ENCODE measurements at regions not wholly inside any gene's neighbourhood (a gene's known extent, or its start where the extent isn't known, plus 50 kb on each side); places are given as distances from the start of the nearest gene placed in this dataset.

DNA sequence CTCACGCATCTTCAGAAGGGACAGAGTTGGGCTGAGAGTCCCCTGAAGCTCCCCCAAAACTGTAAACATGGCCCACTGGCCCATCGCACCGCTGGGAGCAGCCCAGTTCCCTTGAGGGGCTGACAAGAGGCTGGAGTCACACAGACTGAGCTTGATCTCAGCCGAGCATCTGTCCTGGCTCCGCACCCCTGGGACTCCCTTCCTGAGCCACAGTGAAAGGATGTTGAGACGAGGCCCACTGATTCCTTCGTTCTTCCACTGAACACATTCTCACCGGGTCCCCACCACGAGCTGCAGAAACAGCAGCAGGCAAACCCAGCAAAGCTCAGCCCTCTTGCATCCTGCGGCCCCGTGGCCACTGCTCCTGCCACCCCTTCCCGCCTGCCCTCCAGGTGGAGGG lies 145.9 kb upstream of the CIBAR2 start:
- no peak for DNase-seq

DNA sequence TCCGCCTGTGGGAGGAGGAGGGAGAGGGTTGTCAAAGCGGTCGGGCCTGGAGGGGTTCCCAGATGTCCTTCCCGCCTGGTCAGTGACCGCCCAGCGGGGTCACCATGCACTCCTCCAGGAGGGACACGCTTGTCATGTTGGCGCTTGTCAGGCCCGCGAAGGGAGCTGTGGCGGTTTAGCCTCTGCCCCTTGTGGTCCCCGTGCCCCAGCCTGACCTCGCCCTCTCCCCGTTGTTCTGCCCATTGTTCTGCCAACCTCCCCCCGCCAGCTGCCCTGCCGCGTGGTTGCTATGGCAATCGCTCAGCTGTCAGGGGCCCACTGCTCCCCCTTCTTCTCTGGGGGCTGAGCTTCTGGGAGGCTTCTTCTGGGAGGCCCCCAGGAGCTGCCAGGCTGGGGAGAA lies 146.4 kb upstream of the CIBAR2 start:
- no peak for DNase-seq

DNA sequence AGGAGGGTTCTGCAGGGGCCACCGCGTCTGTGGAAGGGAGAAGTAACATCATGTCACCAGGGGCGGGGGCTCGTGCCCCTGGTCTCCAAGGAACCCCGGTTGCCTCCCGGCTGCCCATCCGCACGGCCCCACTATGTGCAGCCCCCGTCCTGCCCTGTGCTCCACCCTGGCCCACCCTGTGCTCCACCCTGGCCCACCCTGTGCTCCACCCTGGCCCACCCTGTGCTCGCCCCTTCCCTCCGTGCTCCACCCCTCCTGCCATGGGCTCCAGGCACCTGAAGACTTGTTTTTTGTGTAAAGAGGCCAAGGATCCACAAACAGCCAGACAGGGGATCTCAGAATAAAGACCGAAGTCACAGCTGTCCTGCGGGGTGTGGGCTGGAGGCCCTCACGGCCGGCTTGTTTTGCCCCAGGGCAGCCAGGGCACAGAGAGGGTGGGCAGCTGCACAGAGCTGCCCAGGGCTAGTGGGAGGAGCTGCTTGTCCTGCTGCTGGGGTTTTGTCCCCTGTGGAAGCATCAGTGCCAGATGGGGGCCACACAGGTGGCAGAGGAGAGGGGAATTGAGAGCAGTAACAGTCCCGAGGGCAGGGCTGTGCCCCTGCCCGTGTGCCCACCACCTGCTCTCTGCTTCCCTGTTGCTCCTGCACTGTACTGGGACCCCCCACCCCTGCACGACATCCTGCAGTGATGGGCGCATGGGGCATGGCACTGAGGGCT lies 147.0 kb upstream of the CIBAR2 start:
- DNase-seq: no peak

DNA sequence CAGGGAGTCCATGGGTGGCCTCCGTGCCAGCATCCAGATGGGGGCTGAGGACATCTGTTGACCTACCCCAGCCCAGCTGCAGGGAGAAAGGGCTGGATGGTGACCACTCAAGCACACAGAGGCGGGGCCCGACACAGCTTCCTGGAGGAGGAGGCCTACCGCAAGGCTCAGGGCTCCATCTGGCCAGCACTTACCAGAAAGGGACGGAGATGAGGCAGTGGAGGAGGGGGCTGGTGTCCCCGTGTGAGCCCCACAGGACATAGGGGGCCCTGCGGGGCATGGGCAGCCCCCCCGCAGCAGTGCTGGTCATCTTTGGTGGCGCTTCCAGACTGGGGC lies 147.5 kb upstream of the CIBAR2 start:
- no peak for DNase-seq

DNA sequence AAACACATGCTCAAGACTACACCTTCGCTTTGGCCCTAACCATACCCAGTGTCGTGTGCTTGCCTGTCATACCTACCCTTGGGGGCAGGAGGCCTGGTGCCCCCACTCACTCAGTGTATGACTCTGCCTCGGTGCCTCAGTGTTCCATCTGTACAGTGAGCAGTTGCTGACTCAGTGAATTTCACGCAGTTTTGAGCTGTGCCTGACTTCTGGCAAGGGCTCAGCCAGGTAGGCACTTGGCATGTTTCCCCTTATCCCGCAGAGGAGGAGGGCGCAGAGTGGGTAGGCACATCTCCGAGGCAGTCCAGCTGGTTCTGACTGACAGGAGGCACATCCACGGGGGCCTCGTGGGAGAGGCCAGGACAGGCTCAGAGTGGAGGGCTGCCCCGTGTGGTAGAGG lies 148.9 kb upstream of the CIBAR2 start:
- DNase-seq: no peak

DNA sequence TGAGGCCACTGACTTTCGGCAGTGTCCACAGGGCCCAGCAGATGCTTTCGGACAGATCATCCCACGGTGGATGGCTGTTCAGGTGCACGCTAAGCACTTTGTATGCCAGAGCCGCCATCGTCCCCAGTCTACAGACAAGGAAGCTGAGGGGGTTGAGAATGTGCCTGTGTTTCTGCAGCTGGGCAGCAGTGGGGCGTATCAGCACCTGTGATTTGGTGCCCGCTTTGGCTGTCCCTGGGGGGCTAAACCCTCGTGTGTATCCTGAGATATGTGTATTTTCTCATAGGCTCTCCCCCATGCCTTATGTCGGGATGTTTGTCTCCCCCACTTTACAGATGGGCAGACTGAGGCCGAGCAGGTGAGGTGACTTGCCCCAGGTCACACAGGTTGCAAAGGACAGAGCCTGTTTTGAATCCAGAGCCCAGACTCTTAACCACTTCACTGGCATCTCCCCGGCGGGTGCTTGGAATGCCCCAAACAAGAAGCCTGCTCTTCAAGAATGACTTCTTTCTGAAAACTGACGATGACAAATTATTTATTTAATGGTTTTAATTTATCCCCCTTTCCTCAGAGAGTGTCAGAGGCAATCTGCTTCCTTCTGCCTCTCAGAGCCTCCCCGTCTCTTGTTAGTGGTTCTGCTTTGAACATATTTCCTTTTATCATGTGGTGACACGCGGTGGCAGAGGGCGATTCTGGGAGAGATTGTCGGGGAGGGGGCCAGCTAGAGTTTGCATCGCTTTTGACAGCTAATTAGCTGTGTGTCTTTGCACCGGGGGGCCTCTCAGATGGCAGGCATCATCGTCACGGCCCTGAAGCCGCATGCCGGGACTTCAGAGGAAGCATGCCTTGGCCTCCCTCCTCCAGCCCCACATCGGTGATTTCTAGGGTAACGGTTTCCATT lies 149.6 kb upstream of the CIBAR2 start:
- DNase-seq: no peak

DNA sequence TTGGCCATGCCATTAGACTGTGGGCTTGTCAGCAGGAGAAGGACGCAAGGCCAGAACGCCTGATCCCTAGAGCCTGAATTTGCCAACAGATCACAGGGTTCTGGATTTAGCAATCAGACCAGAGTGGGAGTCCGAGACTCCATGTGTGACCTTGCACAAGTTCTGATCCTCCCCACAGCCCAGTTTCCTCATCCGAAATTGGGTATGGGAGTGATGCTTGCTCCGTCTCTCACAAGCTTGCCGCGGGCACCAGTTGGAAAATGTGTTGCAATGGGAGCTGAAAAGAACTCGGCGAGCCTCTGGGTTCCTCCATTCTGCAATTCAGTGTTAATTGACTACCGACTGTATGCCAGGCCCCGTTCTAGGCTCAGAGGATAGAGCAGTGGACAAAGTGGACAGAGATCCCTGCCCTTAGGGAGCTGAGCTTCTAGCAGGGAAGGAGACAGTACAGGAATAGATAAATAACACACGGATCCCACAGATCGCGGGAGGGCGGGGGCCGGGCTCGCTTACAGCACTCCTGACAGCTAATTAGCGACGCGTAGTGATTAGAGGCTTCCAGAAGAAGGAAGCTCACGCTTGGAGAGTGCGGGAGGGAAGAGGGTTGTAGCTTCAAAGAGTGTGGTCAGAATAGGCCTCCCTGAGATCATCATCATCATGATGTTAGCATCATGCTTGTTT lies 150.4 kb upstream of the CIBAR2 start:
- no peak for DNase-seq

DNA sequence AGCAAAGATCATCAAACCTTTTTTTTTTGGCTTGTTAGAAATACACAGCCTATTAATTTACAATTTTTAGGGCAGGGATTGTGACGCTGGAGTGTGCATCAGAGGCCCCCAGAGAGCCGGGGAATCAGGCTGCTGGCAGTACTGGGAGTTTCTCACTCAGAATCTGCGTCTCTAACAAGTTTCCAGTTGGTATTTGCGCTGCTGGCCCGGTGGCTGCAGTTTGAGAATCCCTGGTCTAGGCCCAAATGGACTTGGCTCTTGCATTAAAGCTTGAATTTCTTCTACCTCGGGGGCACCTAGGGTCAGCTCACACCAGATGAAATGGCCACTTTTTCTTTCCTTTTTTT lies 150.9 kb upstream of the CIBAR2 start:
- DNase-seq: no peak

DNA sequence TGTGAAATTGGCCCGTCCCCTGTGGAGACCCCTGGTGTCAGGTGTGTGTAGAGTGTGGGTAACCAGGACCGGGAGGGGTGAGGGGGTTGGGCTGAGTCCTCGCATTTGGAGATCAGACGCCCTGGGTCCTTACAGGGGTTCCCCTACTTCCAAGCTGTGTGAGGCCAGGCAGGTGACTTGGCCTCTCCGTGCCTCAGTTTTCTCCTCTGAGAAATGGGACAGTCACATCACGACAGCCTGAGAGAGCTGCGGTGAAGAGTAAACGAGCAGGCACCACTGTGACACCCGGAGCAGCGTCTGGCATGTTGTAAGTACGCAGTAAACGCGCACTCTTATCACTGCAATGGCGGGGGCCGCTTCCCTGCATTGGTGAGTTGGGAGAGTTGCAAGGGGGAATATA lies 152.5 kb upstream of the CIBAR2 start:
- DNase-seq: no peak

DNA sequence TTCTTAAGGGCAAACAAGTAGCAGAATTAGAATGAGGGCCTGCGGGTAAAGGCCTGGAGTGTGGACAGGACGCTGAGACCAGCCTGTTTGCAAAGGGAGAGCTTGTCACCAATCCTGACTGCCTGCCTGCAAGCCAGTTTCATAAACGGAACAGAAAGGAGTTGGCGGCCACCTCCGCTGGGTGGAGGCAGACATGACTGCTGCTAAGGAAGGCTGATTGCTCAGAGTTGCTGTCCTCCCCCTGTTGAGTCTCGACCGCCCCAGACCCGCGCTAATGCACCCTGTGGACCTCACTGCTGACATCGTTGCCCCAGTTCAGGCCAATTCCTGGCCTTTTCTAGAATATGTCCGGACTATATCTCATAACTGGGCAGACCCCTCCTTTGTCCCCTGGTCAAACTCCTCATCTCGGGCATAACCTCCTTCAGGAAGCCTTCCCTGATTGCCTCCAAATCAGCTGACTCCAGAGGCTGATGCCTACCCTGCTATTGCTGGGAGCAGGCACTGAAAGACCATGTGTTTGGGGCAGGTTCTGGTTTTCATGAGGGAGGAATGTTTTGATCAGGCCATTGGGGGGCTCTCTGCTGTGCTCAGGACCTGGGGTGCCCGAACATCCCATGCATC lies 153.0 kb upstream of the CIBAR2 start:
- no peak for DNase-seq

DNA sequence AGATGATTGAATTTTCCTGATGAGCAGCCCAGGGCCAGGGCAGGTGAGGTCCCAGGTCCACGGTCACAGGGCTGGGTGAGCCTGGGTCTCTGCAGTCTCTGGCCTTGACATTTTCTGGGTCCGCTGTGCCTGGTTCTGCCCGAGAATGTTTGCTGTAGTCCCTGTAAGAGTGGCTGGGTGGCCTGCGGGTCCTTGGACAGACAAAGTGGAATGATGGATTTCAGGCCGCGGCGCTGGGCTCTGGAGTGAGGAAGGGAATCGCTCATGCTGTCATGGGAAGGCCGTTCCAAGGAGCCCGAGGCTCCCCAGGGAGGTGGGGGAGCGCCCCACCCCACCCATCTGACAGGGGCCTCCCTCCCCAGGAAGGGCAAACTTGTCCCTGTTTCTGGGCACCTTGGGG lies 153.5 kb upstream of the CIBAR2 start:
- DNase-seq: no peak

DNA sequence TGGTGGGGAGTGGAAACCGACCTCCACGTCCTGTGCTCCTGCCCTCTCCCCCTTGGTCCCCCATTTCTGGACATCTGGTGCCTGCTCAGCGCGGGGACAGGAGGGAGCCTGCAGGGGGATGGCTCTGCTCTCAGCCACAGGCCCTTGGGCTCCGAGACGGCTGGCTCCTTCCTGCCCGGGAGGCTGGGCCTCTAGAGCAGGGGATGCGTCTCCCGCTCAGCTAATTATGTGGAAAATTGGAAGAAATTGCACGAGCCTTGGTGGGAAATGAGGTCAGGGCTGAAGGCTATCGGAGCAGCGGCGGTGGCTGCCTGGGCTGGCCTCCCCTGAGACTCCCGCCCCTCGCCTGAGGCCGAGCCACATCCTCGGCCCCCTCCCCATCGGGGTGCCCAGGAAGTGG lies 154.6 kb upstream of the CIBAR2 start:
- no peak for DNase-seq

DNA sequence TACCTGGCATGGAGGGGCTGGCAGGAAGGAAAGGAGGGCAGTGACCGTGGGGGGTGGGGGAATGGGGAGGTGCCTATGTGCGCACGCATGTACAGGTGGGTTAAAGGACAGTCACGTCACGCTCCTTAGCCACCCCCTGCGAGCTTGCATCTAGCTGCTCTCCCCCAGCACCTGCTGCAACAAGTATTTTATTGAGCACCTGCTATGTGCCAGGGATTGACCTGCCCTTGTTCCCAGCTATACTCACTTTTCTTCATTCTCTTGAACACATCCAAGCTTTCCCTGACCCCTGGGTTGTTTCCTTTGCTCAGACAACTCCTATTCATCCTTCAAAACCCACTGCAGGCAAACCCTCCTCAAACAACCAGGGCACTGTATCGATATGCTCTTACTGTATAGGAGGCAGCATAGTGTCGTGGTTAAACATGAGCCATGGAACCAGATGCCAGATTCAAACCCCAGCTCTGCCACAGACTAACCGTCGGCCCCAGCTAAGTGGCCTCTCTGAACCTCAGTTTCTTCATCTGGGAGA lies 155.2 kb upstream of the CIBAR2 start:
- no peak for DNase-seq

DNA sequence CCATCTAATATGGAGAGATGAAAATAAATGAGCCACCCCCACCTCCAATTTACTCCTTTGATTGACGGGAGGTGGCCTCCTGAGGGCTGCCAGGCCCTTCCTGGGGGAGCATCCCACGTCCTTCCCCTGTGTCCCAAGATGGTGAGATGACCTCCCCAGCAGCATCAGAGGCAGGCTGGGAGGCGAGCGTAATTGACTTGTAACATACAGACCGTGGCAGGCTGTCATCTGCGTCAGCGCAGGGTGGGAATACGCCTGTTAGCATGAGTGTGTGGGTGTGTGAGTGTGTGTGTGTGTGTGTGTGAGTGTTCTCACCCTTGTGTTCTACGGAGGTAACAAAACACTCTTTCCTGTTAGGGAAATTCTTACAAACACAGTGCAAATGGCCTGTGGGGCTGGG lies 156.9 kb upstream of the CIBAR2 start:
- DNase-seq: no peak

DNA sequence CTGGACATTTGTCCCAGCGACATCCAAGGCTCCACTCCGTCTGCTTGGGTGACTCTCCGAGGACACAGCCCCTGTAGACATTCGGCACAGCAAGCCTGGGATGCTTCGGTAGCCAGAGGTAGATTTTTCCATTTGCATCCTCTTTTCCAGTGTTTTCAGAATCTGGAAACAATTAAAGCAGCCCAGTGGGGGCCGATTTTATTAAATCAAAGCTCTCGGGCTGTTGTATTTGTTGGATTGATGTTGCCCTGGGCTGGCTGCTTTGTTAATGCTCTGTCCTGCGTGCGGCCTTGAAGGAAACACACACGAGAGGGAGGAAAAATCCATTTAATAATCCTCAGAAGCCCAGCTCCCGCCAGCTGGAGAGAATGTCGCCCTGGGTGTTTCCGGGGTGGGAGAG lies 158.1 kb upstream of the CIBAR2 start:
- no peak for DNase-seq

DNA sequence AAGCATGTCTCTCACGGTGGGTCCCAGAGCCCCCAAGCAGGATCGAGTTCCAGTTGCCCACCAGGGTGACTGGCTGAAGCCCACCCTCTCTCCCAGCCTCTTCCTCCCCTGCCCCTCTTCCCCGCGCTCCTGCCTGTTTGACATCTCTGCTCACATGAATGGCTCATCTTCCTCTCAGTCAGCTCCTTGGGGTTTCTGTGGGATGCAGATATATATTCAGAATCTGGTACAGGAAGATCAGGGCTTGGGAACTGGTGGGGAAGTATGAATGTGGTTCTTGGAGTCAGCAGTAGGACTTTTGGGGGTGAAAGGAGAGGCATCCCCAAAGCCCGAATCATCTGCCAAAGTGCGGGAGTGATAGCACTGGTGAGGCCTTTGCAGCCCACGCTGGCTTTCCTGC lies 158.9 kb upstream of the CIBAR2 start:
- DNase-seq: no peak

DNA sequence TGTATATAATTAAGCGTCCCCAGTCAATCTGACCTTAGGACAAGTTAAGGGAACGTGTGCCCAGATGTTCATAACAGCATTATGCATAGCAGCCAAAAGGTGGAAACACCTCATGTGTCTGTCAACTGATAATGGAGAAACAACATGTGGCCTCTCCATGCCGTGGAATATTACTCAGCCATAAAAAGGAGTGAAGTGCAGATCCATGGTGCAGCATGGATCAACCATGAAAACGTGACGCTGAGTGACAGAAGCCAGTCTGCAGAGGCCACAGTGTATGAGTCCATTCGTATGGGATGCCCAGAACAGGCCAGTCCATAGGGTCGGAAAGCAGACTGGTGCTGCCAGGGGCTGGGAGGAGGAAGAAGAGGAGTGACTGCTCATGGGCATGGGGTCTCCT lies 161.0 kb upstream of the CIBAR2 start:
- DNase-seq: no peak

DNA sequence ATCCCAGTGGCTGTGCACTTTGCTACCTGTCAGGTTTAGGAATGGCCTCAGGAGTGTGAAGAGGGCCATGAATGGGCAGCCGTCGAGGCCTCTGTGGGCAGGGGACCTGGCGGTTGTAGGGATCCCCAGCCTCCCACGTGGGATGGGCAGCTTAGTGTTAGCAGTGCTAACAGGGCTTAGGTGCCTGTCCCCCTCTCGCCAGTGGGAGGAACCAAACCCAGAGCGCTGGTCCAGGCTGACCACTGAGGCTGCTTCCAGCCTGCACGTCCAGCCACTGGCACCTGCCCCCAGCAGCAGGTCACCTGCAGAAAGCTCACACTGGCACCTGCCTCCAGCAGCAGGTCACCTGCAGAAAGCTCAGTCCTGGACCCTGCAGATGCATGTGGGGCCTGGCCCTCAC lies 162.2 kb upstream of the CIBAR2 start:
- DNase-seq: no peak

DNA sequence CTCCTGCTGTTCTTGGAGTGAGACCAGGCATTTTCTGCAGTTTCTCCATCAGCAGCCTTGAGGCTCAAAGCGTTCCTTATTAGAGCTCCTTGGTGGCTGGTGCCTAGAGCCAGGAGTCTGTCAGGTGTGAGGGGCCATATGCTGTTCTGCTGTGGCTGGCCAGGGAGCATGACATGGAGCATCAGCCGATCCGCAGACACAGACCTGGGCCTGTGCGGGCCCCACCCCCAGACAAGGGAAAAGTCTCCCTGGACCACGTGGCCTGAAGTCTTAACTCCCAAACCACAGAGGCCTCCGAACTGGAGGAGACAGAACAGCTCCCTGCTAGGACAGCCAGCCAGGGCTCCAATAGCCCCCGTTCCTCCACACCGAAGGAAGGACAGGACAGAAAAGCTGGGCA lies 162.7 kb upstream of the CIBAR2 start:
- no peak for DNase-seq

DNA sequence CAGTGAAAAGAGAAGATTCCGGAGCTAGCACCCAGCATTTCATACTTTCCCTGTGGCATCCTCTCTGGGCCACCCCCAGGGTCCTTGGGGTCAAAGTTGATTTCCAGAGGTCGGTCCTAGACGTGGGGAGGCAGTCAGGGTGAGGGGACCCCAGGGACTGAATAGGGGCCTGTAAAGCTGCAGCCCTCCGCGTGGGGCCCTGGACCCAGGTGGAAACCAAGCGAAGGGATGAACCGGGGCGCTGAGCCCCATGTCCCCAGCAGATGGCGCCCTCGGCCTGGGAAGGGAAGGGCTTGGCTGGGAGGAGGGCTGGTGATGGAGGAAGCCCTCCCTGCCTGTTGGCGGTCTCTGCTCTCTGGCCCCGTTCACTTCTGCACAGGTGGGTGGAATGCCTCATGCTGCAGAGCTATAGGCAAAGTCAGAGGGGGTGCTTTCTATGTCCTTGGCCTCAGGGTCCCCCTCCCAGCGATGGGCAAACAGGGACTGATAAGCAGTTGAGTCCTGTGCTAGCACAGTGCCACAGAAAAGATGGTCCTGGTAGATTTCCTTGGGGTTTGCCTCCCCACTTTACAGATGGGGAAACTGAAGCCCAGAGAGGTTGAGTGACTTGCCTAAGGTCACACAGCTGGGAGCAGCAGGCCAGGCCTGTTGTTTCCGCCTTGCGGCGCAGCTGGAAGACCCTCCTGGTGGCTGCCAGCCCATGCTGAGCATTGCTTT lies 163.4 kb upstream of the CIBAR2 start:
- peak; percentile 25 for DNase-seq

DNA sequence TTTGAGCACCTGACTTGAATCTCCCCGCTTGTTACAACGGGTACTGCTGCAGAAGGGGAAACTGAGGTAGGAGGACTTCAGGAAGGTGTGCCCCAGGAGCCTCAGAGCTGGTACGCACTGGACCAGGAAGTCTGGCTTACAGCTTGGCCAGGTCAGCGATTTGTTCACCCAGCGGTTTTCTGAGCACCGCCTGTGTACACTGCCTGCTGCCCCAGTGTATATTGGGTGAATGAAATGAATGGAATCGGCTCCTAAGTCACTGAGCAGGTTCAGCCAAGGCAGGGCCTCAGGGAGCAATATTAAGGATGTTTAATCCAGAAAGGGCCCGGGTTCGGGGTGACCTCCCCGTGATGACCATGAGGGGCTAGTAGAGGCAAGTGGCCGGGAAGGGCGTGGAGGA lies 164.0 kb upstream of the CIBAR2 start:
- no peak for DNase-seq

DNA sequence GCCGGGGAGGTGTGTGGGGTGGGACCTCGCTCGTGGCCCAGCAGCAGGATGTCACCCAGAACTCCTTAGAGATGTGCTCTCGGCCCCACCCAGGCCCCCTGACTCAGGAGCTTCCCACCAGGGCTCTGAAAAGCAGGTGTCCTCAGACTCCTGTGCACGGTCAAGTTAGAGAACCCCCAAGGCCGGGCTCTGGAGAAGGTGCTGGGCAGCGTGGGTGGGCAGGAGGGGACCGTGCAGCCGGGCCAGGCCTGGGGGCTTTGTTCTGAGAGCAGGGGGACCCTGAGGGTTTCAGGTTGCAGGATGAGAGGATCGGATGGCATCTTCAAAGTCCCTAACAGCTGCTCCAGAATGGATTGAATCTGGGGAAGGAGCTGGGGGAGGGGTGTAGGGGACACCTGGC lies 164.4 kb upstream of the CIBAR2 start:
- no peak for DNase-seq

DNA sequence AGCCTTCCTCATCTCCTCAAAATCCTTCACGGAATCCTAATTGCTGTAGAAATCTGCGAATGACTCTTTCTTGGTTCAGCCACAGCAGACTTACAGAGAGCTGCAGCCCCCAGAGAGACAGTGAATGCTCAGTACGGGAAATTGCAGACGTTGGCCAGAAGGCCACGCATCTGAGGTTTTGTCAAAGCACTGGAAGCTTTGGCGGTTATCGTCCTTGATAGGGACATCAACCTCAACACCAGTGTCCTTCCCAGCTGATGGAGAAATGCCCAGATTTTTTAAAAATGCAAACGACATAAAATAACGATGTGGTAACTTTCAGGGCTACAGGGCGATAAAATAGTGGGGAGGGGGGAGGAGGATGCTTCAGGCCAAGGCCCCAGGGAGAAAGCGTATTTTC lies 166.6 kb upstream of the CIBAR2 start:
- DNase-seq: no peak

Data from activated effector memory CD4-positive, alpha-beta T cell treated with Interleukin-2 at 50 U/mL for 16 hours (primary cell).